HG03378 (cell line): ENCODE measurements at regions not wholly inside any gene's neighbourhood (a gene's known extent, or its start where the extent isn't known, plus 50 kb on each side); places are given as distances from the start of the nearest gene placed in this dataset.
A peak's percentile ranks its signal among the peaks of the same experiment; 100 is the strongest.
"Not testable (repeated sequence)": the region's sequence is repeated elsewhere in the genome, so short reads cannot be mapped to it uniquely, and the experiment has no call there.

ENCODE experiments used
- ATAC-seq: cut with Tn5 transposase; IDR thresholded peaks from one replicate; pipeline ENCODE4 v1.9.1; 2021; ENCODE audit warnings: mild to moderate bottlenecking, moderate library complexity; ENCODE audit not compliant: unreplicated experiment

DNA sequence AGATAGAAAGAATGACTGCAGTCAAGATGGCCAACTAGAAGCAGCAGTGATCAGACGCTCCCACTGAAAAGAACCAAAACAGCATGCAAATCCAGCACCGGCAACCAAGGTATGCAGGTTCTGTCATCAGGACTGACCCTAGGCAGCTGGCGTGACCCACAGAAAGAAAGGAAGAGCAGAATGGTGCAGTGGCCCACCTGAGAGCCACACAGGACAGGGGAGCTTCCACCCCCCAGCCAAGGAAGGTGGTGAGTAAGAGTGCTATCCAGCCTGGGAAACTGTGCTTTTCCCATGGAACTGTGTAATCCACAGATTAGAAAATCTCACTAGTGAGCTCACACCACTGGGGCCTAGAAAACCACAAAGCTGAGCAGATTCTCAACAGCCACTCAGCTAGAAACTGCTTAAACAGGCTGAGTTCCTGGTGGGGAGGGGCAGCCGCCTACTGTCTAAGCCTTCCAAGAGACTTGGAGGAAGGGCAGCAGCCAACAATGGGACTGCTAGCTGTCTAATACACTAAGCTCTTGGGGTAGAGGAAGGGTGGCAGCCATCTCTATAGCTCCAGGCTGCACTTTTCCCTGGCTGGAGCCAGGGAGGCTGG lies 127.9 kb downstream of the EVA1A start:
- ATAC-seq: peak; percentile 86

DNA sequence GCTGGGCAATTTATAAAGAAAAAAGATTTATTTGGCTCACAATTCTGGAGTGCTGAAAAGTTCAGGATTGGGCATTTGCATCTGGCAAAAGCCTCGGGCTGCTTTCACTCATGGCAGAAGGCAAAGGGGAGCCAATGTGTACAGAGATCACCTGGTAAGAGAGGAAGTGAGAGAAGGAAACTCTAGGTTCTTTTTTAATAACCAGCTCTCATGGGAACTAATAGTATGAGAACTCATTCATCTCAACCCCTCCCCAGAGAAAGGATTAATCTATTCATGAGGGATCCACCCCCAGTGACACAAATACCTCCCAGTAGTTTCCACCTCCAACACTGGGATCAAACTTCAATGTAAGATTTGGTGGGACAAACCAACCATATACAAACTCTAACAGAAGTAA lies 129.0 kb downstream of the EVA1A start:
- ATAC-seq: peak; percentile 76

DNA sequence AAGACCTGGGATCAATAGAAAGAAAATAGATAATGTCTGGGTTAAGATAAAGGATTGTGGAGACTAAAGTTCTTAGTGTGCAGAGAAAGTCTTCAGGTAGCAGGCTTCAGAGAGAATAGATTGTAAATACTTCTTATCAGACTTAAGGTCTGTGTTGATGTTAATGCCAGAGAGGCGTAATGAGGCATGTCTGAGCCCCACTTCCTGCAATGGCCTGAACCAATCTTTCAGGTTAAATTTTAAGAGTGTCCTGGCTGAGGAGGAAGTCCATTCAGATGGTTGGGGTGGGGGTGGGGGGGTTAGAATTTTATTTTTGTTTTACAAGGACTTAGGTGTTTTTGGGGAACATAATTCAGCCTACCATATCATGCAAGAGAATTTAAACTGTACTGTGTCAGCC lies 129.5 kb downstream of the EVA1A start:
- no peak for ATAC-seq

DNA sequence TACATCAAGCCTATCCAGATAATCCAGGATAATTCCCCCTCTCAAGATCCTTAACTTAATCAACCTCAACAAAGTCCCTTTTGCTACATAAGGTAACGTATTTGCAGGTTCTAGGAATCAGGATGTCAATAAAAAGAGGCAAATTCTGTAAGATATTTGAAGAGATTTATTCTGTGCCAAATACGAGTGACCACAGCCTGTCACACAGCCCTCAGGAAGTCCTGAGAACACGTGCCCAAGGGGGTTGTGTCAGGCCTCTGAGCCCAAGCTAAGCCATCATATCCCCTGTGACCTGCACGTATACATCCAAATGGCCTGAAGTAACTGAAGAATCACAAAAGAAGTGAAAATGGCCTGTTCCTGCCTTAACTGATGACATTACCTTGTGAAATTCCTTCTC lies 130.3 kb downstream of the EVA1A start:
- ATAC-seq: not testable (repeated sequence)

DNA sequence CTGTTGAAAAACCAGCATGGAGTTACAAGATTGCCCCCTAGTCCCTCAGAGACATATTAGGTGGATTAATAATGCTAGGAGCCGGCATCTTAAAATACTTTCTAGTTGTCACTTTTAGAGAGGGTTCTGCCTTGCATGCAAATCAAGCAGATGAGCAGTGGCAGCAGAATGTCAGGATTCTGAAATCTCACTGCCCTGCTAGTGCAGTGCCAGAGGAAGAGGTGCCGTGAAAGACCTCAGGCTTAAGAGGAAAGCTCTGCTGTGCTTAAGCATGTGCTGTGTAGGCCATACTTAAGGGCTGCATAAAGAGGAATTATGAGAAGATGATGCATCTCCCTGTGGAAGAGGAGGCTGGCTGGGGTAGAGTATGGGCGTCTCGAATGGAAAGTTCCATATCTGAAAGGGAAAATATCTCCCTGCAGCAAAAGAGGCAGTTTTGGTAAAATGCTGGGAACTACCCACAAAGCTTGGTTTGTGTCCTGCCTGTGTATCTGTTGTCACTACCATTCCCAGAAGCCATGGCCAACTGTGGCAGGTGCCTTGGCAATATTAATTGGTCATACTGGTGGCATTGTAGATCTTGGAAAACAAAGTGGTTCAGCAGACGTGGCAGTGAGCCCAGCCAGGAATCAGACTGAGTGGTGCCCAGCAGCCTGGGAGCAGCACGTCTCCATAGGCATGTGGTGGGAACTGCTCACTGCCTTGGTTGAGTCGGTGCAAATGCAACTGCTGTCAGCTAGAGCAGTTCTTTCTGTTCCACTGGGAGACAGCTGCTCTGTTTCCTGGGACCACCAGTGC lies 131.9 kb downstream of the EVA1A start:
- no peak for ATAC-seq

DNA sequence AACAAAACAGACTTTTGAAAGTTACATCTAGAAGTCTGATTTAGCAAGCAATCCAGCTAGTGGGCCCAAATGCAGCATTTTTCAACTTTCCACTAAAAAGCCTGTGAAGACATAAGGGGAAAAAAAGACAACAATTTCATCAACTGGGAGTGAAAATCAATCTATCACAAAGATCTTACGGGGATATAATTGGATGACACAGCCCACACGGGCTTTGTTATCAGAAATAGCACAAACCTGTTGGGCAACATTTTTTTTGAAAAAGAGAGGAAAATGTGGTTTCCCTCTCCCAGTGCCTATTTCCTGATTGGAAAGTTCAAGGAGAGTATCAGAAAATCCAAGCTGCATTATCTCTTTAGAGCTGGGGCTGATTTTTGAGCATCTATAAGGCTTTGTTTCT lies 132.7 kb downstream of the EVA1A start:
- ATAC-seq: no peak

DNA sequence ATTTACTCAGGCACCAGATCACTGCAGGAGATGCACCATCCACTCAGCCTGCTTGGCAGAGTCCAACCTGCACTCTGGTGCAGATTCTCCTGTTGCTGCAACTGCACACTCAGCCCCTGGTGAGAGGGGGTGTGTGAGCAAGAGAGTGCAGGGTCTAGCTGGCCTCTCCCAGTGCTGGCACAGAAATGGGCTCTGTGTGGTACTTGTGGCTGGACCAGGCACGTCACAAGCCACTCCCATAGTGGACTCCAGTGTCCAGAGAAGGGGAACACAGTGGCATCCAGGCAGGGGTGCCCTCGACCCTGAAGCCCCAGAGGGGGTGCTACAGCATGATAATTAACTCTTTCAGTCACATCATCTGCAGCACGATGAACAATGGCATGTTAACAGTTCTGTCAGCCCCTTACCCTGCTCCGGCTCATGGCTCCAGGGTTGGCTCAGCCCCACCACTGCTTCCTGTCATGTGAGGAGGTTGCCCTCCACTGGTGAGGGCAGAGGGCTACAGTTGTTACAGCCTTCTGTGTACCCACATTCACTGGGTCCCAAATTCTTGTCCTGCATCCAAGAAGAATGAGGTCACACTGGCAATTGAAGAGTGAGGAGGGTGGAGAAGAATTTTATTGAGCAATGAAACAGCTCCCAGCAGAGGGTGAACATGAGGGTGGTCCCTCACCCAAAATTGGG lies 135.7 kb downstream of the EVA1A start:
- ATAC-seq: no peak

DNA sequence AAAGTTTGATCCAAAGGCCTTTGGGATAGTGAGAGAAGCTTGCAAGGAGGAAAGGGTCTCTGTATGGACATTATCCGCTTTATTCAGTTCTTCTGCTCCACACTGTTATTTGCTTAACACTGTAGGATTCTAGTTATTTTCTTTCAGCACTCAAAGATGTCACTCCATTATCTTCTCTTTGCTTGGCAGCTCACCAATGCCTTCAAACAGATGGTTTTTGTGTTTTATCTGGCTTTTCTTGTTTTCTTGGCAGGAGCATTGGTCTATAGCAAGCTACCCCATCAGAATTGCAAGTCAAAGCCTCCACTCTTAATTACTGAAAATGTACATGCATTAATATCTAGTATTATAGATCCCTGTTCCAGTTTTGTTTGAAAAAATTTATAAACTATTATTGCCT lies 138.8 kb downstream of the EVA1A start:
- ATAC-seq: no peak

DNA sequence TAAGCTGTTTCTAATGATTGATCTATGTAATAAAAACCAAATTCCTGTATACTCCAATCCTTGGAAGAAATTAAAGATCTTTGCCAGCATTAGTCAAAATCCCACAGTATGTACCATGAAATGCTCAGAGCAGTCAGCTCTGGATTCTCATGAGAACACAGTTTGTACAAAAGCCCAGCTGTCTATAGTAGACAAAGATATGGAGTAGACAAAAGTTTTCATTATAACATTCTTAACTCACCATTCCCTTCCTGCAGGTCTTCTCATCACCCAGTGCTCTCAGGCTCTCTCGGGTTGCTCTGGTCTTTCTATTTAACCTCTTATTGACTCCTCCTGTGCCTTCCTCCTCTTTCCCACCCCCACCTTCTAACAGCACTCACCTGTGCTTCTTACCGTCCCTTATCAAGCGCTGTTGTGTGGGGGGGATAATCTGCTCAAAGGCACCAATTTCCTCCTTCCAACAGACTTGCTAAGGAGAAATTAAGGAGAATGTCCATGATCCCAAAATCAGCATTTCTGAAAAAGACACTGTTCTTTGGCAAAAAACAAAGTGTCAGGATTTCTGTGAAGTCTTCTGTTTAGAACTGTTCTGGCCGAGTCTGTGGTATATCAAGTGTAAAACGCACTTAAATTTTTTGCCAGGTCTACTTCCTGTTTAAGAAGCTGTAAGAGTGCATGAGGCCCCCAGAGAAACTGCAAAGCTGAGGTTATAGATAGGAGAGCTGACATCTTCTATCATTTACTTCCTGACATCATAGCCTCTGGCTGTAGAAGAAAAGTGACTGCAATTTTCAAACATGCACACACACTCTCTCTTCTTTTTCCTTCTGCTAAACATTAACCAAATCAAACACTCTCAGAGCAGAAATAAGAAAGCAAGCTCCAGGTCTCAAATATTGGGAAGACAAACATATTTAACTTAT lies 144.1 kb downstream of the EVA1A start:
- peak; percentile 84 for ATAC-seq

DNA sequence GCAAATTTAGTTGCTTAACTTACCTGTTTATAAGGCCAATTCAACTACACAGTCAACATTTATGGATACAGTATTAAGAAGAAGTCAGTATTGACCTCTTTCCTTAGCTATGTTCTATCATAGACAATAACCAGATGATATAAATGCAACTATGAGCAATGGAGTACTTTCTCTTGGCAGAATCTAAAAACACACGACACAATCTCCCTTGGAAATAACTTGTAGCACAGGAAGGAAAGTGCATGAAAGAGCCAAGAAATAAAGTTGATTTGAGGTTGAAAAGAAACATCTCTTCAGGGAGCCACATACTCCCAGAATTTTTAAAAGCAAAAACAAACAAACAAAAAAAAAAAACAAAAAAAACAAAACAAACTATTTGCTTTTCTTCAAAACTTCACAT lies 145.0 kb downstream of the EVA1A start:
- ATAC-seq: no peak

DNA sequence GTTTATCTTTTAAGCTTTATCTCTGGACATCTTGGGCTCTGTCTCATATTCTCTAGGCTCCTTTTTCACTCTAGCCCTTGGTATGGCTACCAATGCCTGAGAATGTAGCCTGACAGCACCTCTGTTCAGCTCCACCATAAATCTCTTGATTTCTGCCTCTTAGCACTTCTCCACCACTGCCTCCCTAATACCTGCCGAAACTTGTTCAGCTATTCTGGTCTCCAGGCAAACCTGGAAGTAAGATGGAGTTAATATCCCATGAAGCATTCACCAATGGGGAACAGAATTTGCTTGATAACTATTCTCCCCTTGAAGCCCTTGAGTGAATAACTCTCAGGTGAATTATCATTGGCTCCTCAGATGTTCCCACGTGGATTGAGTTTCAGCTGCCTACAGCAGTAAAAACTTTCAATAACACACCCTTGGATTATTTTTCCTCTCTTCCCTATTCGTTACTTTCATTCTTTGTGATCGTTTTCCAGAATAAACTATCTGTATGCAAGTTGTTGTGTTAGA lies 145.6 kb downstream of the EVA1A start:
- ATAC-seq: no peak

DNA sequence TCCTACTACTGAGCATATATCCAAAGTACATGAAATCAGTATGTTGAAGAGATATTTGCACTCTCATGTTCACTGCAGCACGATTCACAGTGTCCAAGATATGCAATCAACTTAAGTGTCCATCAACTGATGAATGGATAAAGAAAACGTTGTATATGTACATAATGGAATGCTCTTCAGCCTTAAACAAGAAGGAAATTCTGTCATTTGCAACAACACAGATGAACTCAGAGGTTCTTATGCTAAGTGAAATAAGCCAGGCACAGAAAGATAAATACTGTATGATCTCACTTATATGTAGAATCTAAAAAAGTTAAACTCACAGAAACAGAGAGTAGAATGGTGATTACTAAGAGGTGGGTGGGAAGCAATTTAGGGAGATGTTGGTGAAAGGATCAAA lies 149.2 kb downstream of the EVA1A start:
- ATAC-seq: no peak

DNA sequence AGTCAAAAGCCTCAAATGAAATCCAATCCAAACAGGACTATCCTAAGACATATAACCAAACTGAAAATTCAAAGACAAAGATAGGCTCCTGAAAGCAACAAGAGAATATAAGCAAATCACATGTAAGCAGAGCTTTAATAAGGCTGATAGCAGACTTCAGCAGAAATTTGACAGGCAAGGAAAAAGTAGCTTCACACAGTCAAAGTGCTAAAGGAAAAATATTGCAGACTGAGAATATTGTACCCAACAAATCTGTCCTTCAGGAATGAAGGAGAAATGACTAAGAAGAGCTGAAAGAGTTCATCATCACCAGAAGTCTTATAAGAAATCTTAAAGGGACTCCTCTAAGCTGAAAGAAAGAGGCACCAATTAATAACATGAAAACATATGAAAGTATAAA lies 150.0 kb downstream of the EVA1A start:
- no peak for ATAC-seq

DNA sequence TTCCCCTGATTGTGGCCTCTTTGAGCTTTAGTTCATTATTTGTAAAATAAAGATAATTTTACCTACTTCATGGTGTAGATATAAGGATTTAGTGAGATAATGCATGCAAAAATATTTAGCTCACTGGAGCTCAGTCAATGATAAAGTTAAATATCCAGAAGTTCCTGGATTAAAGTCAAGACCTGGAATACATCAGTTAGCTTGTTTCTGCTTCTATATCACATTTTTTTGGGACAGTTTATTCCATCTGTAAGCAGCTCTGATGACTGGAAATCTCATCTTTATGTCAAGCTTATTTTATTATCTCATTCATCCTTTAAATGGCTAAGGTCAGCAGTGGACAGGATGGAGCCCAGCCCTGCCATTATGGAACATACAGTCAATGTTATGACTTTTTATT lies 152.0 kb downstream of the EVA1A start:
- ATAC-seq: no peak

DNA sequence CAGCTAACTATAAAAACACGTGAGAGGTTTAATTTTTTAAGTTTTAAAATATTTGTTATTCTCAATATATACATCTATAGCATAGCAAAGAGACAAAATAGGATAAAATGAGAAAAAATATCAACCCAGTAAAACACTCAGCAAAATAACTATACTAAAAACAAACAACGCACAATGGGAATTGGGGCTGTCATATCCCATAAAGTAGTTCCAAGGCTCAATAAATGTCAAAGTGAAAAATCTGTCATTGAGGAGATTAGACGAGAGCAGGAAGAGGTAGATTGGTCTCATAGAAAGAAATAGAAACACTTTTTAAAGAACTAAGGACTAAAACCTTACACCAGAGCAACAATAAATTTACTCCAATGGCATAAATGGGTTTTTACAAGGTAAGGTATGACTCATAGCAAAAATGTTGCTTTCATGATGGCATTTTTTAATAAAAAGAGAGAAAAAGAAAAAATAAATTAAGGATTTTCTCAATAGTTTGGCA lies 153.7 kb downstream of the EVA1A start:
- no peak for ATAC-seq

DNA sequence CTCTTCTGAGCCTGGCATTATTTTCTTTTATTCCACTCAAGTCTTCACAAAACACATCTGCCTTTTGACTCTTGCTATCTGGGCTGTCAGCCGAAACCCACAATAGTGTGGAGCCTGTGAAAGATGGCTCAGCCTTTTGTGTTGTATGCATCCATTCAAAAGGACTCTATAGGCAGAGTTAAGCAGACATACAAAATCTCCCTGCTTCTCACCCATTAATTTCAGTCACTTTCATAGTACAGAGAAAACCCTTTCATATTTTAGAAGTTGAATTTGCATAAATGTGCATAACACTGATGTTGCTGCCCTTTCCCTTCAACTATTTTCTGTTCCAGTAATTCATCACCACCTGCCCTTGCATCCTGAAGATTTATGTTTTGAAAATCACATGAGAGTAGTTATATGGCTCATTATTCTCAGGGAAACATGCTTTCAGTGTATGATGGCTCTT lies 154.6 kb downstream of the EVA1A start:
- ATAC-seq: no peak

DNA sequence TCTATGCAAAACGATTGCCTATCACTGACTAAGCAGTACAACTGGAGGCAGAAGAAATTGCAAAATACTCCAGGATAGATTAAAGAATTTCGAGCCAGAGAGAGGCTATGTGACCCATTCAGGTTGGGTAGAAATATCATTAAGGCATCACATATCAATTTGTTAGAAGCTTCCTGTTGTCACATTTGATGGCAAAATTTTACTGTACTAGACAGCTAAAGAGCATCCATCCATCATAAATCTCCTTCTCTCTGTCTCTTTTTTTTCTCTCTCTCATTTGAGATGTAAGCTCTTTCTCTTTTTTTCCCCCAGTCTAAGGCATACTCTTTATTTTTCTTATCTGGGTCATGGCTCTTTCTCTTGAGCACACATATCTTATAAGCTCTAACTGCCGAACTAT lies 155.7 kb downstream of the EVA1A start:
- no peak for ATAC-seq

DNA sequence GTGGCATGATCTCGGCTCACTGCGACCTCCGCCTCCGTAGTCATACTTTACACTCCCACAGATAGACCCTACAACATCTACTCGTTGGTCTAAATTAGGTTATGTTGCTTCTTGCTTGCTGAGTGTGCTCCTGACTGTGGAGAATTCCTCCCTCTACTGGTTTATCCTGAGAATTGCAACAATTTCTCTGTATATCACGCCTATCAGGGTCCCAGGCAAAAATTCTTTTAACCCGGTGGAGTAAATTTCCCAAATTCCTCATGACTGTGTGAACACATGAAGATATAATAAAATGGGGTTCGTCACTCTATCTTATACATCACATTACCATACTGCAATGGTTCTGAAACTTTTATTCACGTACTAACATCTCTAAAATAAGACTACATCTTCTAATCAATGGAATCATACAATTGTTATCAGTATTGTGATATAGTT lies 156.7 kb downstream of the EVA1A start:
- peak; percentile 90 for ATAC-seq

DNA sequence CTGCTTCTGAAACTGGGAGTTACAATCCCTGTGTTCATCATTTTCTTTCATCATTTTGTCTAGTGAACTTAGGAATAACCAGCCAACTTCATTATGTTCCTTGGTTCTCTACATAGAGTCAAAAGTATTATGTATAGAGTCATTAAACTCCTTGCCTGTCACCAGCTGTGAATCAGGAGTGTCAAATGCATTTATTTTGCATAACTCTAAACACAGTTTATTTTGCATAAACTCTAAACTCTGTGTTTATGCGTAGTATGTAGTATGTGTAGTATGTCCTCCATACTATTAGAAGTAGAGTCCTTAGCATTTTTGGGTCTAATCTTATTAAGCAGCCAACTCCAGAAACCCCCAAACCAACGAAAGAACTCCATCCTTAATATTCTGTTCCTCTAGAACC lies 164.4 kb downstream of the EVA1A start:
- ATAC-seq: no peak

DNA sequence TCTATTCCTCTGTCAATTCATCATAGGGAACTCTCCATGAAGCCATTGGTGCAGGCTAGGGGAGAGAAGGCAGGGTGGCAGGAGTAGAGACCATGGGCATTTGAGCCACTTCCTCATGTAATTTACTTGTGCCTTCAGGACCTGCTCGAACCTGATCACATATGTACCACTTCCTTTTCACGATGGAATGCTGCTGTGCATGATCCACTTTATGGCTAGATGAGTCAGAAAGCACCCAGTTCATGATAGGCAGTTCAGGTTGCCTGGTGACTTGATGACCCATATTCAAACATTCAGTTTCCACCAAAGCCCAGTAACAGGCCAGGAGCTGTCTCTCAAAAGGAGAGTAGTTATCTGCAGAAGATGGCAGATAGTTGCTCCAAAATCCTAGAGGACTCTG lies 166.0 kb downstream of the EVA1A start:
- not testable (repeated sequence) for ATAC-seq

DNA sequence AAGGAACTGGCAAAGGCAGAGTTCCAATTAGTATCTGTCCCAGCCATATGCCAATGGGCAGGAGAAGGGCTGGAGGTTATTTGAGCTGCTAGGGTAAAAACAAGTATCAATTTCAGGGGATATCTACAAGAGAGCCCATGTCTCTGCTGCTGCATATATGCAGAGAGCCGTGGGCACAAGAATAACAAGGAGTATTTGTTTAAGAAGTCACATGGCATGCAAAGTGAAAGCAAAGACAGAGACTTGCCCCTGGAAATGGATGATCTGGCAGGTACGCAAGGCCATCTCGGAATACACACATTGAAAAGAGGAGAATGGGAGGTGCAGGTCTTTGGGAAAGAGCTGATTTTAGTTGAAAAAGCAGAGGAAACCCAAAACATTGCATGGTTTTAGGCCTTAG lies 170.6 kb downstream of the EVA1A start:
- no peak for ATAC-seq
